Gastroesophageal sphincter (tissue), 4 donors: ENCODE measurements at regions not wholly inside any gene's neighbourhood (a gene's known extent, or its start where the extent isn't known, plus 50 kb on each side); places are given as distances from the start of the nearest gene placed in this dataset.

Experiments
- ATAC-seq: fragments of 150-250 bp; one replicate; pipeline ENCODE4 v1.9.1; 2016; ENCODE audit warnings: mild to moderate bottlenecking, moderate library complexity
- H3K27ac ChIP-seq, 4 donors: fragments of 200-600 bp; sonication (generic) in 3 of 4; 1 replicate in 3 of 4; 2 replicates in 1 of 4; pipeline ENCODE4 v1.5.1; 2016 to 2019
- H3K27me3 ChIP-seq: fragments of 200-600 bp; sonication (generic); one replicate; pipeline ENCODE4 v1.5.1; 2019
- H3K36me3 ChIP-seq, 2 donors: fragments of 200-600 bp; sonication (generic); one replicate each; pipeline ENCODE4 v1.5.1; 2019; ENCODE audit warnings: control low read depth in 1 of 2
- H3K4me1 ChIP-seq, 3 donors: fragments of 200-600 bp; sonication (generic); 1 replicate in 2 of 3; 2 replicates in 1 of 3; pipeline ENCODE4 v1.5.1; 2016 to 2019; ENCODE audit warnings: control low read depth in 2 of 3
- H3K4me3 ChIP-seq, 2 donors: fragments of 200-600 bp; sonication (generic); one replicate each; pipeline ENCODE4 v1.5.1; 2019; ENCODE audit warnings: mild to moderate bottlenecking in 1 of 2, moderate library complexity in 1 of 2
- H3K9me3 ChIP-seq, 3 donors: fragments of 200-600 bp; sonication (generic); one replicate each; pipeline ENCODE4 v1.5.1; 2017 to 2019; ENCODE audit warnings: control low read depth in 2 of 3
- EP300 ChIP-seq: sonication (generic); formaldehyde crosslinking; IDR thresholded peaks from one replicate; pipeline ENCODE4 v1.6.1; 2017; ENCODE audit warnings: antibody characterized with exemption, mild to moderate bottlenecking
- POLR2A ChIP-seq, 2 donors: fragments of 450-650 bp; IDR thresholded peaks; one replicate each; pipeline ENCODE4 v1.6.1; 2017; ENCODE audit warnings: antibody characterized with exemption in 2 of 2, mild to moderate bottlenecking in 2 of 2, moderate library complexity in 1 of 2
- POLR2AphosphoS5 ChIP-seq: sonication (generic); formaldehyde crosslinking; IDR thresholded peaks from one replicate; pipeline ENCODE4 v1.6.1; 2017; ENCODE audit warnings: antibody characterized with exemption
- WGBS, 2 donors: methylation state at CpG; one replicate each; pipeline ENCODE4 v1.1.5; 2018; ENCODE audit warnings: low coverage in 1 of 2; 5-methylcytosine and 5-hydroxymethylcytosine counted together
- TF ChIP-seq, protein P1 (sequence below), 4 experiments: fragments of 200-600 bp in 2 of 4; fragments of 450-650 bp in 2 of 4; sonication (generic) in 1 of 4; IDR thresholded peaks; one replicate each; pipeline ENCODE4 v1.5.1; 2017 to 2019; ENCODE audit warnings: antibody characterized with exemption in 4 of 4, mild to moderate bottlenecking in 2 of 4, moderate library complexity in 2 of 4

DNA sequence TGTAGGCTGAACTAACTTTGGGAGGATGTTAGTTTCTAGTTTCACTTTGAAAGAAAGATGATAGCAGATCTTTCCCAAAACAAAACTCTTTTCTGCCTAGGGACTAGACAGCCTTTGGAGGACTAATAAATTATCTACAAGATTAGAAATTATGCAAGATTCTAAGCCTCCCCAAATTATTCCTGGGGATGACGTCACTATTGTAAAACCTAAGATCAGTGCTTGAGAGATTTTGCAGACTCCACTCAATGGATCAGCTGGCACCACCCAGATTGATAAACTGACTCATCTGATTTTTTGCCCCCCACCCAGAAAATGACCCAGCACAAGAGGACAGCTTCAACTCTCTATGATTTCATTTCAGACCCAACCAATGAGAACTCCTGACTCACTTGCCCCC is 1057.9 kb upstream of the DIAPH2 start:
- Histone ChIP-seq H3K36me3 (no peaks in the 10 kb centered on the region), H3K4me1 (no peaks in the 10 kb centered on the region), H3K27ac (no peak overlapping the region), H3K27me3 (no peaks in the 10 kb centered on the region), H3K9me3 (no peaks in the 10 kb centered on the region), H3K4me3 (no peak overlapping the region)
- TF ChIP-seq, protein P1, sequence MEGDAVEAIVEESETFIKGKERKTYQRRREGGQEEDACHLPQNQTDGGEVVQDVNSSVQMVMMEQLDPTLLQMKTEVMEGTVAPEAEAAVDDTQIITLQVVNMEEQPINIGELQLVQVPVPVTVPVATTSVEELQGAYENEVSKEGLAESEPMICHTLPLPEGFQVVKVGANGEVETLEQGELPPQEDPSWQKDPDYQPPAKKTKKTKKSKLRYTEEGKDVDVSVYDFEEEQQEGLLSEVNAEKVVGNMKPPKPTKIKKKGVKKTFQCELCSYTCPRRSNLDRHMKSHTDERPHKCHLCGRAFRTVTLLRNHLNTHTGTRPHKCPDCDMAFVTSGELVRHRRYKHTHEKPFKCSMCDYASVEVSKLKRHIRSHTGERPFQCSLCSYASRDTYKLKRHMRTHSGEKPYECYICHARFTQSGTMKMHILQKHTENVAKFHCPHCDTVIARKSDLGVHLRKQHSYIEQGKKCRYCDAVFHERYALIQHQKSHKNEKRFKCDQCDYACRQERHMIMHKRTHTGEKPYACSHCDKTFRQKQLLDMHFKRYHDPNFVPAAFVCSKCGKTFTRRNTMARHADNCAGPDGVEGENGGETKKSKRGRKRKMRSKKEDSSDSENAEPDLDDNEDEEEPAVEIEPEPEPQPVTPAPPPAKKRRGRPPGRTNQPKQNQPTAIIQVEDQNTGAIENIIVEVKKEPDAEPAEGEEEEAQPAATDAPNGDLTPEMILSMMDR (IDR thresholded peaks at IDR 0.05), result no peak
- TF ChIP-seq EP300, result no peak
- TF ChIP-seq POLR2A (IDR thresholded peaks at IDR 0.05), result no peak
- WGBS, 2 donors, result 60 to 71% methylated on average over 1 of the region's 1 CpG
- ATAC-seq, result no peak

- 100% methylated on average over 1 of the region's 1 CpG for WGBS, 2 donors
- TF ChIP-seq, protein P1 (IDR thresholded peaks at IDR 0.05), result no peak
- no peak overlapping the region for H3K4me3 ChIP-seq
- H3K27ac ChIP-seq, result no peak overlapping the region
- H3K36me3 ChIP-seq, result no peaks in the 10 kb centered on the region
- no peaks in the 10 kb centered on the region for H3K27me3 ChIP-seq
- no peaks in the 10 kb centered on the region for H3K4me1 ChIP-seq
- no peaks in the 10 kb centered on the region for H3K9me3 ChIP-seq
- ATAC-seq, result no peak
Measured at GRCh38 chrX:95628796-95629195, 1055.8 kb upstream of the DIAPH2 start.

DNA sequence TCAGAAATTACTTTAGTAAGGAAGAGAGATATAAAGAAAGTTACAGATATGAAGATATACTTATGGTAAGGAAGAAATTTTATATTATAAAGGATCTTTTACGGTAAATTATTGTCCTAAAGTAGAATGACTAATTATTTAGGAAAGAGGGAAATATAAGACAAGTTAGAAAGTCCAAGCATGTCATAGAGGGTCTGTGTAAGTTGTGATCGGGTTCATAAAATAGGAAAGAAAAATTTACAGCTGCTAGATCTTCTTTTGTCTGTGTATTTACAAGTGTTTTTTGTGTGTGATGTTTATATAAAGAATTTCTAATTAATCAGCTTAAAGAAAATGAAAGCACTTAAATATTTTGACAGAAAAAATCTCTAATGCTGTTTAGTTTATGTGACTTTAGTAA is 1054.9 kb upstream of the DIAPH2 start:
- TF ChIP-seq EP300 (no peak), POLR2A (IDR thresholded peaks at IDR 0.05) (no peak), POLR2AphosphoS5 (no peak)
- TF ChIP-seq, protein P1 (IDR thresholded peaks at IDR 0.05), result no peak
- WGBS, 2 donors, result 67 to 94% methylated on average over 2 of the region's 2 CpGs
- ATAC-seq, result no peak

DNA sequence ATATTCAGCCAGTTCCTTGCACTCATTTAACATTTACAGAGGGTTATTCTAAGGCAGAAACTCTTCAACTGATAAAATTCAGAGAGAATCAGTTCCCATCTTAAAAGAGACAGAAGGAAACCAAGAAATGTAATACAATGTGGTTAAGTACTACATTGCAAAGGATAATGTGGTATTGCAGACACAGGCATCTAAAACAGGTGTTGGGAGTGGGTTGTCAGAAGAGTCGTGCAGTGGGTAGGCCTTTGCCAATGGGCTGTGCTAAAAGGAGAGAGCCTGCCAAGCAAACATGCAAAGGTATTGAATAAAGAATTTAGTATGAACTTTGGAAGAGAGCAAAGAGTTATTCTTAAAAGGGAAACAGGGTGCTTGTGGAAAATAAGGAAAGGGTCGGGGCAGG is 1044.4 kb upstream of the DIAPH2 start:
- Histone ChIP-seq H3K36me3 (no peaks in the 10 kb centered on the region), H3K4me1 (no peaks in the 10 kb centered on the region), H3K9me3 (no peaks in the 10 kb centered on the region), H3K27ac (no peak overlapping the region), H3K27me3 (no peaks in the 10 kb centered on the region), H3K4me3 (no peak overlapping the region)
- WGBS, 2 donors, result 6 to 30% methylated on average over 1 to 2 of the region's 2 CpGs
- no peak for ATAC-seq
- TF ChIP-seq EP300 (no peak), POLR2A (IDR thresholded peaks at IDR 0.05) (no peak), POLR2AphosphoS5 (no peak)
- TF ChIP-seq, protein P1 (IDR thresholded peaks at IDR 0.05), result no peak

More for the DNA sequence above, 1054.9 kb upstream of the DIAPH2 start:
- Histone ChIP-seq H3K4me3 (no peak overlapping the region), H3K9me3 (no peaks in the 10 kb centered on the region), H3K4me1 (no peaks in the 10 kb centered on the region), H3K36me3 (no peaks in the 10 kb centered on the region), H3K27me3 (no peaks in the 10 kb centered on the region), H3K27ac (no peak overlapping the region)

- ATAC-seq, result no peak
- Histone ChIP-seq H3K27me3 (no peaks in the 10 kb centered on the region), H3K36me3 (no peaks in the 10 kb centered on the region), H3K9me3 (no peaks in the 10 kb centered on the region), H3K4me3 (no peak overlapping the region), H3K4me1 (no peaks in the 10 kb centered on the region), H3K27ac (no peak overlapping the region)
- TF ChIP-seq EP300 (no peak), POLR2AphosphoS5 (no peak), POLR2A (IDR thresholded peaks at IDR 0.05) (no peak)
- TF ChIP-seq, protein P1 (IDR thresholded peaks at IDR 0.05), result no peak
Measured at GRCh38 chrX:95645738-95646137, 1038.9 kb upstream of the DIAPH2 start.
